Inferior parietal cortex (tissue), 1 donor: ENCODE measurements at regions not wholly inside any gene's neighbourhood (a gene's known extent, or its start where the extent isn't known, plus 50 kb on each side); places are given as distances from the start of the nearest gene placed in this dataset.
"Not testable (repeated sequence)": the region's sequence is repeated elsewhere in the genome, so short reads cannot be mapped to it uniquely, and the experiment has no call there.

Experiments used
- DNase-seq: peaks from one replicate; pipeline ENCODE4 v3.0.0-alpha.2; 2016; ENCODE audit errors: extremely low spot score

- DNase-seq: no peak
Observed at GRCh38 chr5:60444661-60445360, 255.2 kb downstream of the DEPDC1B start.

GRCh38 chr5:60439552-60439951 is 260.4 kb downstream of the DEPDC1B start:
- DNase-seq: no peak

- DNase-seq: no peak
Observed at GRCh38 chr5:60437308-60437707, 262.7 kb downstream of the DEPDC1B start.

GRCh38 chr5:60436518-60436917 is 263.4 kb downstream of the DEPDC1B start:
- DNase-seq: peak; percentile 1

- peak; percentile 2 for DNase-seq
Observed at GRCh38 chr5:60435808-60436207, 264.2 kb downstream of the DEPDC1B start.

- DNase-seq: not testable (repeated sequence)
Observed at GRCh38 chr5:60426189-60426588, 273.8 kb downstream of the DEPDC1B start.

GRCh38 chr5:60420773-60421172 is 279.2 kb downstream of the DEPDC1B start:
- DNase-seq: not testable (repeated sequence)

GRCh38 chr5:60417500-60418181 is 282.3 kb downstream of the DEPDC1B start:
- DNase-seq: no peak

- DNase-seq: no peak
Observed at GRCh38 chr5:60415443-60415842, 284.5 kb downstream of the DEPDC1B start.

- no peak for DNase-seq
Observed at GRCh38 chr5:60410427-60410826, 289.5 kb downstream of the DEPDC1B start.

- DNase-seq: no peak
Observed at GRCh38 chr5:60404171-60404570, 295.8 kb downstream of the DEPDC1B start.

GRCh38 chr5:60403343-60404006 is 296.5 kb downstream of the DEPDC1B start:
- DNase-seq: no peak

- no peak for DNase-seq
Observed at GRCh38 chr5:60402161-60402785, 297.7 kb downstream of the DEPDC1B start.

- no peak for DNase-seq
Observed at GRCh38 chr5:60401526-60401925, 298.4 kb downstream of the DEPDC1B start.

GRCh38 chr5:60399507-60399906 is 300.5 kb downstream of the DEPDC1B start:
- DNase-seq: no peak

GRCh38 chr5:60395712-60396329 is 304.1 kb downstream of the DEPDC1B start:
- DNase-seq: no peak

GRCh38 chr5:60387051-60387440 is 312.9 kb downstream of the DEPDC1B start:
- no peak for DNase-seq

GRCh38 chr5:60386436-60387050 is 313.4 kb downstream of the DEPDC1B start:
- no peak for DNase-seq

- DNase-seq: peak; percentile 73
Observed at GRCh38 chr5:60382716-60383115, 317.2 kb downstream of the DEPDC1B start.

- no peak for DNase-seq
Observed at GRCh38 chr5:60379907-60380306, 320.1 kb downstream of the DEPDC1B start.

GRCh38 chr5:60377826-60378225 is 322.1 kb downstream of the DEPDC1B start:
- no peak for DNase-seq

- DNase-seq: no peak
Observed at GRCh38 chr5:60376860-60377259, 323.1 kb downstream of the DEPDC1B start.
